ENCODE measurements at regions not wholly inside any gene's neighbourhood (a gene's known extent, or its start where the extent isn't known, plus 50 kb on each side); places are given as distances from the start of the nearest gene placed in this dataset.

DNA sequence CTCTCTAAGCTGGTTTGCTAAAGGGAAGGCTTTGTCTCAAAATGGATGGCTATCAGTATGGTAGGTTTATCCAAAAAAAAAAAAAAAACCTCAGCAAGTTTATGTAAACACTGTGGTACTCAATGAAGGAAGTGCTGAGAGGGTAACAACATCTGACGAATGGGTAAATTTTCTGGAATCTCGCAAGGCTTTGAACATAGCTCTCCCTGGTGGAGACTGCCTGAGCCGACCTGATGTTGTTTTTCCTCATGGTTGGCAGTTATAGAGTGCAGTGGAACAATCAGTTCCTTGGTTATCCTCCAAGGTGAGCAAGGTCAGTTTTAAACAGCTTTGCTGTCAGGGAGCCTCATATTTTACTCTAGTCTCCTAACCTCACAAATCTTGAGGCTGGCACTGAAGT is 94.6 kb downstream of the ZPLD1 start:
- no peak for DNase-seq

DNA sequence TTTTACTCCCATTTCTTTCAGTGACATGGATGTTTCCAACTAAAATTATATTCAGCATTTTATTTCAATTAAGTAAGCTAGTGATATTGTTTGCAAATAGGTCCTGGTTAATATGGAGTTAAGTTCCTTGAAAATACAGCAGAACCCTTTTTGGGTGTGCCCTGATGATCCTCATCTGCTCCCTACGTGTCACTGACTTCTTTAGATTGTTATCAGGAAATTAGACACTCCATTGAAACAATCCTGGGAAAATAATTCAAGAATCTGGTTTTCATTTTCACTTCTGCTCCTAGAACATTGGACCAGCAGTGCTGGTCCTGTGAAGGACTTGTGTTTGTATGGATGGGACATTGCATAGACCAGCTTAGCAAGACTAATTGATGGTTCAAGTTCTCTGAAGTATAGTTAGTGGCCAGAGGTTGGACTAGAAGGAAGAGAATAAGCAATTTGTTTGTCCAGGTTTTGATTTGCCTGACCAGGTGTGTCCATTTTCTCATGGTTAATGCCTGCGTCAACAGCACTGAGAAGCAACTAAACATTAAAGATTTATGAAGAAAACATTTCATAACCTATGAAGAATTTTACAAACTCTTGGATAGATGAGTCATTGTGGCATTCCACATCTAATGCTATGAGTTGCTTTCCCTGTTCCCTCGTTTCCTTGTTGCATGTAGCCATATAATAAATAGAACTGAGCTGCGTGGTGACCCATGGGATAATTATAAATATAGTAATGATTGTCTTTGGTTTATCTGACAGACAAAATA is 95.8 kb downstream of the ZPLD1 start:
- DNase-seq: no peak

DNA sequence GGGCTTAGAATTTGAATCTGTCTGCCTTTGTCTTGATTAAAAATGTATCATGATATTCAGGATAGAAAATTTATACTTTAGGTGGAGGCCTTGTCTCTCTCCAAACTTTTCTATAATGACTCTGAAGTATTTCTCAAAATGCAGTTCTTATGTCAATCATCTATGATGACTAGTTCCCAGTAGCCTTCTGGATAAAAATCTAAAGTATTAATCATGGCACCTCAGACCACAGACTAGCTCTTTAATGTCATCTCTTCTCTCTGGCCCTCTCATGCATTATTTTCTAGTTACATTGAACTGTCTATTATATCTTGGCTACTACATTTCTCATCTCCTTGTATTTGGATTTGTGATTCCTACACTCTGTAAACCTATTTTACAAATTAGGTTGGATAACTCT is 96.9 kb downstream of the ZPLD1 start:
- no peak for DNase-seq

DNA sequence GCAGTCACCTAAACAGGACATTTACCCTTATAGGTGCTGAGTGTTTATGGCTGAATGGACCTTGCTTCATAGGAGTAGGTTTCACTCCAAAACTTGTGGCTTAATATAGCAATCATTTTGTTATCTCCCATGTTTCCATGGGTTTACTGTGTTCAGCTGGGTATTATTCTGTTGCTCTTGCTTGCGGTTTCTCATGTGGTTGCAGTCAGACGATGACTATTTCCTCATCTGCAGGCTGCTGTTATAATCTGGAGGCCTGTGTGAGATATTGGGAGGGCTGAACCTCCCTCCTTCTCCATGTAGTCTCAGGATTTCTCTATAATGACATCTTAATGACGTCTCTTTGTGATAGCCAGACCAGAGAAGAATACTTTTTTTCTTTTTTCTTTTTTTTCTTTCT is 98.1 kb downstream of the ZPLD1 start:
- DNase-seq: no peak

DNA sequence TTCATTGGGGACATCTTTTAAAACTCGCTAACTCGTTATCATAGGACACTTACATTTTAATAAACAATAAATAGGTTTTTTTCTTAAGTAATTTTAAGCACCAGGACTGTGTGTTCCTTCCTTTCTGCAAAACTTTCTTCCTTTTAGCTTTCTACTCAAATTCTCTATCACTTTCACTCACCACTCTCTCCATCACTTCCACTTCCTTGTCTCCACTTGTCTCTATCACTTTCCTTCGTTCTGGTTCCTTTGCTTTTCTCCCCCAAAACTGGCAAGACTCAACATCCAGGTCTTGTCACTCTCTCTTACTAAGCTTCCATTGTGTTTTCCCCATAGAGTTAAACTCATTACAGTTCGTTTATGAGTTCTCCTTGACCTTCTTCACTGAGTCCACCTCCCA is 99.0 kb downstream of the ZPLD1 start:
- no peak for DNase-seq

DNA sequence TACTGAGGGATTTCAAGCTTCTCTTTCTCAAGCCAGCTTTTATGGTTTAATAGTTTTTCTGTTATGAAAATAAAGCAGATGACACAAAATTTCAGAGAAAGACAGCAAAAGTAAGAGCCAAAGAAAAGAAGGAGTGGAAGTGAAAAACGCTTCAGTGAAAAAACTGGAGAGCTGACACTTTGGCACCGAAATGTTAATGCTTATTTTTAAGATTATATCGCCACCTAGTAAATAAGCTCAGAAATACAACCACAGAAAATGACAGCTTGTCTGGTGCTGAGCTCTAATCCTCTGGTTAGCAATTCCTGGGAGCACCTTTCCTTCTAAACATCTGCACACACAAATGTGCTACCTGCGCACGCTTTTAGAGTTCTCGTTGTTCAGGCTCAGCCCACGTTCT is 101.6 kb downstream of the ZPLD1 start:
- peak; percentile 2 for DNase-seq

DNA sequence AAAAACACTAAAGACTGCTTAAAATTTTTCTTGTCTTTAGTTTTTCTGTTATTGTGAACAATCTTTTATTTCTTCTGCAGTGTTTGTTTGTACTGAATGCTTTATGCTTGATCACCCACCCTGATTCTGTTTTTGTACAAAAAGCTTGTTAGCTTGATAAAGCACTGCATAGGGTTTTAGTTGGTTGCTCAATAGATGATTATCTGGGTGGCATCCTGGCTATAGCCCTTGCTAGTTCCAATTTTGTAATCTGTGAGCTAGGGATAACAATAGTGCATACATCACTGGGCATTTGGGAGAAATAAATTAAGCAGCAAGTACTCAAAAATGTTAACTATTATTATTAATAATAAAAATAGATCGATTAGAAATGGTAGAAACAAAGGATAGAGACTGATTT is 102.3 kb downstream of the ZPLD1 start:
- DNase-seq: no peak

DNA sequence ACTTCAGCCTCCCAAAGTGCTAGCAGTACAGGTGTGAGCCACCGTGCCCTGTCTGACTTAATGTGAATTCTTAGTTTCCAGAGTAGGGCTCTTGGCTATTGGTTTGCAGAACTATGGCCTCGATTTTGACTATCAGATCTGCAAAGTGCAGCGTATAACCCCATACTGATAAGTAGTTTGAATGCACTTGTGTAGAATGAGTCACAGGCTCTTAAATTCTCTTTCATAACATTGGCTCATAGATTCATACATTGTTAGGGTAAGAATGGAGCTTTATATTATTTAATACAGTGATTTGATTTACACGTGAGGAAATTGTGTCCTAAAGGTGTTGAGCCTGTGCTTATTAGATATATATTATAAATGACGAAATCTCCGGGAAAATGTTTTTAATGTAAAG is 109.9 kb downstream of the ZPLD1 start:
- DNase-seq: no peak

DNA sequence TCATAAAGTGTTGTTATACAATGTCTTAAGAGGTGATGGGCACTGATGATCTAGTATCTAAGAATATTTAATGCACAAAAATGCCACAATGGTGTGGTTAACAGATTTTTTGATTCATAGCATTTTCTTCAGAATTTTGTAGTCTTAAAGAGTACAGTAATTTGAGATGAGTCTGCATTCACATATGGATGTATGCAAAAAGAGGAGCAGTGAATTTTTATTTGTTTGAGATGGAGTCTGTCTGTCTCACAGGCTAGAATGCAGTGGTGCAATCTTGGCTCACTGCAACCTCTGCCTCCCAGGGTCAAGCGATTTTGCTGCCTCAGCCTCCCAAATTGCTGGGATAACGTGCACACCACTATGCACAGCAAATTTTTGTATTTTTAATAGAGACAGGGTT is 110.5 kb downstream of the ZPLD1 start:
- DNase-seq: no peak

DNA sequence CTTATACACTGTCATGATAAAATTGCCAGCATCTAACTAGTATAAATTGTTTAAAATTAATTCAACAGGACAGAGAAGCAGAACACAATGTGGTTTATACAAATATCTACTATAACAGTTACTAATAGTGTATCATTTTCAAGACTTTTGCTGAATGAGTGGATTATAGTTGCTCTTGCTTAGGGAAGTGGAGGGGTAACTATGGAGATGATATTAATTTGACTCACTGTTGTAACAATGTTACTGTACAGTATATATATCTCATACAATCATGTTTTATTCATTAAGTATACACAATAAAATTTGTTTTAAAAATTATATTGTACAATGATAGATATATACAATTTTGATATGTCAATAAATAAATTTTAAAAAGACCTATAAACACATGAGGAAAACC is 119.1 kb downstream of the ZPLD1 start:
- DNase-seq: no peak

DNA sequence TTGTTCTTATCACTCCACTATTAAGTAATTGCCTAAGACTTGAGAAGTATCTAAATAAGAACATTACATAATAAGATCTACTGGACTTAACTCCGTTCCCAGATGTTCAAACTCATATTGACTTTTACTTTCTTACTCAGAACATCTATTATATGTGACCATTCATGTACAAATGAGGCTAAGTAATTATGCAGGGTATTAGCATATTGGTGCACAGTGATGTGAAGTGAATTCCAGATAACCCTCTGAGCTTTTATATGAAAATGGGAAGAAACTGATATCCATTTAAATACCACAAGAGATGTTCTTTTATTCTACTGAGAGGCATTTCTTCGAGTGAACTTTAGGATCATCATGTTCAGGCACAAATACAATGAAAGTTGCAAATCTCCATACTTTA is 135.7 kb downstream of the ZPLD1 start:
- no peak for DNase-seq

DNA sequence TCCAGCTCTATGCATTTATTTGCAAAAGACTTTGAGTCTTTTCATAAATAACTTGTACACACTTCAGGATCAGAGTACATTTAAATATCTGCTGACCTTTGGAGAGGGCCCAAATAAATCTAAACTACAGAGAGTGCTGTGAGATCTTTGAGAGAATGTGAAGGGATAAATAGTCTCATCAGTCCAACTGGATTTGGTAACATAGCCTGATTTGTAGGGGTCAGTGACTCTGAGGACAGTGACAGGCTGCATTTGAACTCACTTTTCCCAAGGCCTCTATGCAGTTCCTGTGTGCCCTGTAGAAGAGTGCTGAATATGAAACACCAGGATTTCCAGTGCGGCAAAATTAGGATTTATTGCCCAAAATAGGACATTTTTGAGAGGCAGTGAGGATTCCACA is 136.2 kb downstream of the ZPLD1 start:
- DNase-seq: no peak

DNA sequence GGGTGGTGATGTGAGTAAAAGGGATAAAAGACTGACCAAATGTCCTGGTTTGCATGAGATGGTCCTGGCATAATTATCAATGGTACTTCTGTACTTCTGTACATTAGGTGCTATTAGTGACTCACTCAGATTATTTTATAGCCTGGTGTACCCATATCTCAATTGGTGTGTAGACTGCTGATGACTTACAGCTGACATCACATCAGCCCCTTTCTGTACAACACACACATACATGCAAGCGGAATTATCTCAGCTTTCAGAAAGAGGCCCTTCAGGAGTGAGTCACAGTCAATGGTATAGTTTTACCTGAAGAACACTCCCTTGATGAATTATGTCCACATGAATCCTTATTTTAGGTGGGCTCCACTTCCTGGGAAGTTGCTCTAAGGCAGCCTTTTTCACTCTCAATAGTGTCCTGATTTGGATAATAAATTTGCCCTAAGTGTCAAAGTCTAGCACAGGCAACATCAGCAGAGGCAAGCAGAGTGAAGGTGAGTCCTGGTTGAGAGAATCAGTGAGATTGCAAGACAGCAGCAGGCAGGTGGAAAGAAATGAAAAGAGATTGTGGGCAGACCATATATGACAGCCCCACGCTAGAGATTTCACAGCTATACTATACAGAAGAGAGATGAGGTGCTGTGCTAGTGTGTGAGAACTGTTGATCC is 137.0 kb downstream of the ZPLD1 start:
- no peak for DNase-seq

DNA sequence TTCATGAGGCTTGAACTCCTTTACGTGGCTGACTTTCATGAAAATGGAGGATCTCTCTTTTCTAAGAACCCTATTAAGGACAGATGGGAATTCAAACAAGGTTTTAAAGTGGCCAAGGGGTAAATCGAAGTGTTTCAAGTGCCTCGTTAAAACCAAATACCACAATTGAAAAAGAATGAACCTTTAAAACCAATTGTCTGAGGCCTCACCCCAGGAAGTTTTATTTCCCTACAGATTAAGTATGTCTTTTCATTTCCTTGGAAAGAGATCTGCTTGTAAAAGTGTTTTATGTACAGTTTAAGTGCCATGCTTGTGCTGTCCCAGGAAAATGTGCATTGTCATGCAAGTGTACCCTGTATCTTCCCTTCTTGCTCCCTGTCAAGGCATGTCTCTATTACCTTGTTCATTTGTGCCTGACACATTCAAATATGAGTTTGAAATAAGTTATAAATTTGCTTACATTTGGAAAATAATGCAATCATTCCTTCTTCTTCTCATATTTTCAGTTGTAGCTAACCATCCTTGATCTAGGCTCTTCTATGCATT is 138.7 kb downstream of the ZPLD1 start:
- DNase-seq: peak; percentile 73

DNA sequence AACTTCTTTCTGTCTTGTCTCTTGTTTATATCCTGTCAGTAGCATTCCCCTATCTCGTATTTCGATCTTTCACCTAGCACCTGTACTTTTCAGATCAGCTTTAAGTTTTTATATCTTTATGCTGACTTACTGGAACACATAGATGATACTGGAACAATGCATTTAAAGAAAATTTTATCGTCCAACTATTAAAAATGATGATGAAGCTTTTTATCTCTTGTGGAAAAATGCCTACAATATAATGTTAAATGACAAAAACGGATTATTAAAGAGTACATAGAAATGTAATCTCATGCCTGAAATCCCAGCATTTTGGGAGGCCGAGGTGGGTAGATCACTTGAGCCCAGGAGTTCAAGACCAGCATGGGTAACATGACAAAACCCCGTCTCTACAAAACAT is 139.5 kb downstream of the ZPLD1 start:
- DNase-seq: no peak

DNA sequence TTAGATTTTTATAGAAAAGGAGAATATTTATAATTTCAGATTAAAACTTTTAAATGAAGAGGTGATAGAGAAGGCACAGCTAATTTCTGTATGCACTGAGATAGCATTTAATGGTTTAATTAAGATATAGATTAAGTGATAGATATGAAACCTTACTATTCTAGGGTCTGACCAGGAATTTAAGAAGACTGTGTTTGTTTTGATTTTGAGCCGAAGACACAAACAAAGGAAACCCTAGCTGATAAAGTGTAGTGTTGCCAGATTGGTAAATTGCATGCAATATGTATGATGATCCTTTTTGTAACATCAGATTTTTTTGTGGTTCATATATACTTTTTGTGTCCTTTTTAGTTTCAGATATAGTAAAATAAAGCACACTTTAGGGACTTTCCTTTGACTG is 141.8 kb downstream of the ZPLD1 start:
- DNase-seq: no peak

DNA sequence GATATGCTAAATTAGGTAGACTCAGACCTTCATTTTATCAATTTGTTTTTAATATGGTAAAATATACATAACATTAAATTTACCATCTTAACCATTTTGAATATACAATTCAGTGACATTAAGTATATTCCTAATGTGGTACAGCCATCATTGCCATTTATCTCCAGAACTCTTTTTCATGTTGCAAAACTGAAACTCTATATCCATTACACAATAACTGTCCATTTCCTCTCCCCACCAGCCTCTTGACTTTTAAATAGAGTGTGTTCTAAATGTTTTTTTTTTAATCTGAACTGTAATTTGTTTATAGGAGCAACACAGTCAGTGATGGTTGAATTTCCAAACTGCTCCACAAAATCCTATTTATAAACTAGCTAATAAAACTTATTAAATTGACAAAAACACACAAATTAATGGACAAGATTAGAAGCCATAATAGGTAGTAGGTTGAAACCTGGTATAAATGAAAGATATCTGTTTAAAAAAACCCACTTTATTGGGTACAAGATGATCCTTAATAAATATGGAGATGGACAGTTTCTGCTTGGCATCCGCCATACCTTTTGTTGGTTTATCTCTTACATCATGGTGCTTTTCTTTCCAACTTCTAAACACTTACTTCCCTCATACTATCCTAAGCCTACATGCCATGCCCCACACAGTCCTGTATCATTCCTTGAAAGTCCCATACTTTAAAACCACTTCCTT is 142.4 kb downstream of the ZPLD1 start:
- no peak for DNase-seq

DNA sequence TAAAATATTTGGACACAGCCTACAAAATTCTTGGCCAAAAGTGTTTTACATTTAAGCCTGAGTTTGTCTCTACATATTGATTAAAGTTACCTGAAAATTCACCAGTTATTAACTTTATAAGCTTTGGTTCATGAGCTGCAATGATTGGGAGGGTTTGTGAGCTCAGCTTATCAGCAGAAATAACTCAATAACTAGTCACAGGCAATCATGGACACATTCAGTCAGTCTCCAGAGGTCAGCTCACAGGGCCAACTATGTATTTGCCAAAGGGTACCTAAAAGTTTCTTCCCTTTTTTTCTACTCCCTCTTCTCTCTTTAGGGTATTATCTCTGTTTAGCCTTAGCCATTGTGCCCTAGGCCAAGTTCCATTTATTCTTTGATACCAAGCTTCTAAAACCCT is 145.9 kb downstream of the ZPLD1 start:
- DNase-seq: no peak

DNA sequence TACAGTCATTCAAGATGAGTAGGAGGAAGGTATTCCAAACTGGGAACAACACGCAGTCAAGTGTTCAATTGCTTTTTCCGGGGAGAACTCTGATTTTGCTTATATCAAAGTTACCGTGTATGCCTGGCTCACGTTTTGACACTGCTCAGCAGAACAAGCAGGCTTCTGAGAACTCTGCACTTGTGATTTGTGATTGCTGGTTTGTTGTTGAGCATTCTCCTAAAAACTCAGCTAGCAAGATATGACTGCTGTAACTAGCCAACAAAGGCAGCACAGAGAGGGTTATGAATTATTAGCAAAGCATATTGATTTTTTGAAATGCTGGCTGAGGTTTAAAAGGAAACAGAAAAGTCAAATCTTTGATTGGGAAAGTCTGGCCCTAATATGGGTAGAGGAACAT is 151.7 kb downstream of the ZPLD1 start:
- DNase-seq: no peak

DNA sequence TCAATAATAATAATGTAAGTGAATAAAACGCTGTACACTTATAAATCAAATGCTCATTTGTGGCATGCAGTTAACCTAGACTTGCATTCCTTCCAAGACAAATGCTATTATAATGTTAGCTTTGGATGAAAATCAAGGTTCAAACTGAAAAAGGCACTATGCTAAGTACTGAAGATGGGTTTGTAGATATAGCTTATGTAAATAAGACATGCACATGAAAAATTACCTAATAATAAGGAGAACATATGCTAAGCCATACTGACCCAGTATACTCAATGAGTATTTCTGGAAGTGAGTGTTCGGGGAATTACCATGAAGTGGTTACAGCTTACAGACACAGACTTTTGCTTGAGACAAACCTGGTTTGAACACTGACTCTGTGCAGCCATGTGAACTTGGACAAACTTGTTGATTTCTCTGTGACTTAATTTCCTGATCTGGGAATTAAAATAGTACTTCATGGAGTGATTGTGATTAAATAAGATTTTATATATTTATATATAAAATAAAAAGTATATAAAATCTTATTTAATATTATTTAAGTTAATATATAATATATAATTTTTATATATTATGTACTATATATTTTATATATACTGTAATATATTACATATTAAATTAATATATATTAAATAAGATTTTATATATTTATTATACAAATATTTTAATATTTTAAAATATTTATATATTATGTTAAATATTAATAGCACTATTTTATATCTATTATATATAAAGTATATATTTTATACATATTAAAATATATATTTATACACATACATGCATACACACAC is 159.2 kb downstream of the ZPLD1 start:
- no peak for DNase-seq

DNA sequence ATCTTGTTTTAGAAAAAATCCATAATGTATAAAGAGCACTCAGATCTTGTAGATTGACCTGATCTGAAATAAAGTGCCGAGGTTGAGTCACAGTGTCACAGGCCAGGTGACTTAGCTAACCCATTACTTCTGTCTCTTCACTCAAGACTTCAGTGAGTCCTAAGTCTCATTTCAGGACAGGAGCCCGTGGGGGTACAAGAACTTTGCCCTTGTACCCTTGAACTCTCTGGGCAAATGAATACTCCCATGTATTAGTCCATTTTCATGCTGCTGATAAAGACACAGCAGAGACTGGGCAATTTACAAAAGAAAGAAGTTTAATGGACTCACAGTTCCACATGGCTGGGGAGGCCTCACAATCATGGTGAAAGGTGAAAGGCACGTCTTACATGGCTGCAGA is 160.2 kb downstream of the ZPLD1 start:
- DNase-seq: no peak

DNA sequence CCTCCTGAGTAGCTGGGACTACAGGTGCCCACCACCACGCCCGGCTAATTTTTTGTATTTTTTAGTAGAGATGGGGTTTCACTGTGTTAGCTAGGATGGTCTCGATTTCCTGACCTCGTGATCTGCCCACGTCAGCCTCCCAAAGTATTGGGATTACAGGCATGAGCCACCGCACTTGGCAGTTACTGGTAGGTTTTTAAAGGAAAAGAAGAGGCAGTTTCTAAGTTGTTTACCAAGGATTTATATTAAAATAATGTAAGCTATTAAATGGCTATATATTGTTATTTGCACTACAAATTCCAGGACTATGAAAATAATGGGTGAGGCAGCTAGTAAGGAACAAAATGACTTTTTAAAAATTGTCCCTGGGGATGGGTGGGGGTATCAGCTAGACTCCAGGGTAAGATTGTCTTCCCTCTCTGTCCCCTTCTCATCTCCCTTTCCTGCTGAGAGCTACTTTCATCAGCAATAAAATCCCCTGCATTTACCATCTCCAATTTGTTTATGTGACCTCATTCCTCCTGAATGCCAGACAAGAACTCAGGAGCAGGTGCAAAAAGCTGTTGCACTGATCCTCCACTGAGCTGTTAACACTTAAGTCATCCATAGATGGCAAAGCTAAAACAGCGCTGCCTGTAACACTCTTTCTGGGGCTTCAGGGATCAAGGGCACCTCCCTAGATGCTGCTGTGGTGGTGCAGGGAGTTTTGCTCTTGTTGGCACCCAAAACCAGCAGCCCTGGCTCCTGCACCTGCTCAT is 165.2 kb downstream of the ZPLD1 start:
- no peak for DNase-seq
